VCaP (cell line): ENCODE measurements at regions not wholly inside any gene's neighbourhood (a gene's known extent, or its start where the extent isn't known, plus 50 kb on each side); places are given as distances from the start of the nearest gene placed in this dataset.

Experiments used
- H3K27ac ChIP-seq: fragments of 450-650 bp; 2 replicates; pipeline ENCODE4 v1.5.1; 2017
- TF ChIP-seq, protein P1 (sequence below): fragments of 450-650 bp; conservative IDR thresholded peaks from 2 replicates; pipeline ENCODE4 v1.5.1; 2017; ENCODE audit warnings: mild to moderate bottlenecking, moderate library complexity

DNA sequence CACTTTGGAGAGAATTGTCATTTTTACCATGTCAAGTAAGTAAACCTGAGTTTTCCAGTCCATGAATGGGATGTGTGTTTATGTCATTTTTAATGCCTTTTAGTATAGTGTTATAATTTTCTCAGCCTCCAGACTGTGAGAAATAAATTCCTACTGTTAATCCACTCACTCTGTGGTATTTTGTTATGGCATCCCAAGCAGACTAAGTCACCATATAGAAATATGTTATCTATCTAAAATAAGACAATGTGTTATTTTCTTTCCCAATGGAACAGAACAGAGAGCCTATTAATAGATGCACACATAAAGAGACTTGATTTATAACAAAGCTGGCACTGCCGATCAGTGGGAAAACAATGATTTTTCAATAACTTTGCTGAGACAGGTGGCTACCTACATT is 70.2 kb upstream of the SLC4A11 start:
- TF ChIP-seq, protein P1, sequence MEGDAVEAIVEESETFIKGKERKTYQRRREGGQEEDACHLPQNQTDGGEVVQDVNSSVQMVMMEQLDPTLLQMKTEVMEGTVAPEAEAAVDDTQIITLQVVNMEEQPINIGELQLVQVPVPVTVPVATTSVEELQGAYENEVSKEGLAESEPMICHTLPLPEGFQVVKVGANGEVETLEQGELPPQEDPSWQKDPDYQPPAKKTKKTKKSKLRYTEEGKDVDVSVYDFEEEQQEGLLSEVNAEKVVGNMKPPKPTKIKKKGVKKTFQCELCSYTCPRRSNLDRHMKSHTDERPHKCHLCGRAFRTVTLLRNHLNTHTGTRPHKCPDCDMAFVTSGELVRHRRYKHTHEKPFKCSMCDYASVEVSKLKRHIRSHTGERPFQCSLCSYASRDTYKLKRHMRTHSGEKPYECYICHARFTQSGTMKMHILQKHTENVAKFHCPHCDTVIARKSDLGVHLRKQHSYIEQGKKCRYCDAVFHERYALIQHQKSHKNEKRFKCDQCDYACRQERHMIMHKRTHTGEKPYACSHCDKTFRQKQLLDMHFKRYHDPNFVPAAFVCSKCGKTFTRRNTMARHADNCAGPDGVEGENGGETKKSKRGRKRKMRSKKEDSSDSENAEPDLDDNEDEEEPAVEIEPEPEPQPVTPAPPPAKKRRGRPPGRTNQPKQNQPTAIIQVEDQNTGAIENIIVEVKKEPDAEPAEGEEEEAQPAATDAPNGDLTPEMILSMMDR: no peak
- no peak overlapping the region for H3K27ac ChIP-seq

DNA sequence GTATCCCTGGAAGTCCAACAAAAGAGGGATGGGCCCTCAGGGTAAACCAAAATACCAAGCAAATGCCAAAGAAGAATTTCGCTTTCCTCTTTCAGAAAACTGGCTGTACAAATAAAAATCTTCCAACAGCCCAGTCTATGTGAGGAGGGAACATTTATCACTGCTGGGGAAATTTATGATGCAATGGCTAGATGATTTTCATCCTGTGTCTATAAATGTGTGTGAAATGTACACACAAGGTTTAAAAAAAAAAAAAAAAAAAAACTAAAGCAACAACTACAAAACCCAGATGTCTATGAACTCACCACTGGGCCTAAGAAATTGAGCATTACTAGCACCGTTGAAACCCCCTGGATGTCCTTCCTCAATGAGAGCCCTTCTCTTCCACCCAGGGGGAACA is 68.7 kb upstream of the SLC4A11 start:
- TF ChIP-seq, protein P1: no peak

DNA sequence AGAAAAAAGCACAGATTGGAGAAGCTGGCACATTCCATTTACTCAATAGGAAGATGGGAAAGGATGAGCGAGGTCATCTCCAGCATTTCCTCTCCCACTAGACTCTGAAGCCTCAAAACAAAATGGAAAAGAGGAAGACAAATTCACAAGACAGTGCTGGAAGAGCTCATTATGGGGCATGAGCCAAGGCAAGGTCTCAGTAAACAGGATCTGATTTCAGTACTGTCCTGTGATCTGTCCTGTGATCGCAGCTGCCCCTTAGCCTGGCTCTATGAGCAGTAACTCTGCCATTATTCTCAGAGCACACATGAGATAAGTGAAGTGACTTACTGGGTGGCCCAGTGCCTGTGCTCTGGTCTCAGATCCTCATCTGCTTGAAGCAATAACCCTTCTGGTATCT is 68.1 kb upstream of the SLC4A11 start:
- TF ChIP-seq, protein P1: no peak
- no peak overlapping the region; the same call in 1 of the 2 replicates for H3K27ac ChIP-seq

More for the DNA sequence above, 68.7 kb upstream of the SLC4A11 start:
- no peak overlapping the region; the same call in 1 of the 2 replicates for H3K27ac ChIP-seq

DNA sequence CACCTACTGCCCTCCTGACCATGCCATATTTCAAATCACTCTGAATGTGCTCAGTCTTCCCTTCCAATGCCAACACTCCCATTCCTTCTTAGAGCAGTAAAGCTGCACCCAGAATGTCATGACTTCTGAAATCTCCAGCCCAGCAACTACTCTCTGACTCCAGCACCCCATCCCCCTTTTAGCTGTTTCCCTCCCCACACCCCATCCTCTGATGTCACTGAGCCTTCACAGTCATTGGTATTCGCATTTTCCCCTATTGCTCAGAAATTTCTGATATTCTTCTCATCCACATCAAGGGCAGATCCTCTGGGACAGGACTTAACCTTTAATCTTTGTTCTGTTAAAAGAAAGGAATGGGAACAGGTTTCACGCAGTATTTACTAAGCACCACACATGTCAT is 67.1 kb upstream of the SLC4A11 start:
- H3K27ac ChIP-seq: no peak overlapping the region
- TF ChIP-seq, protein P1: no peak

DNA sequence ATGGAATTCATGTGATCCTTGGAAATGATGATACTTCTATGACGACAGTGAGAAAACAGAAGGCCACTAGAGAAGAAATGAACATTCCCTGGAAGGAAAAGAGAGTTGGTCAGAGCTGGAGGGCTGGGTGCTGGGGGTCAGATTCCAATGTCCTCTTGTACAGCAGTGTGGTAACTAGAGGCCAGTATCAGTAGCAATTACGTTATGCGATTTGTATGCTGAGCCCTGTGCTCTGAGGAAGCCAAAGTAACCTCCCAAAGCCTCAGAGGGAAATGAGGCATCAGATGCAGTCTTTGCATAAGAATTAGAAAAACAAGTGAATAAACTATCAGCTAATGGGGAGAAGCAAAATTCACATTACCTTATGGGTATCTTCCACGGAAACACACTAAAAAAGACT is 65.5 kb upstream of the SLC4A11 start:
- TF ChIP-seq, protein P1: no peak
- H3K27ac ChIP-seq: no peak overlapping the region

DNA sequence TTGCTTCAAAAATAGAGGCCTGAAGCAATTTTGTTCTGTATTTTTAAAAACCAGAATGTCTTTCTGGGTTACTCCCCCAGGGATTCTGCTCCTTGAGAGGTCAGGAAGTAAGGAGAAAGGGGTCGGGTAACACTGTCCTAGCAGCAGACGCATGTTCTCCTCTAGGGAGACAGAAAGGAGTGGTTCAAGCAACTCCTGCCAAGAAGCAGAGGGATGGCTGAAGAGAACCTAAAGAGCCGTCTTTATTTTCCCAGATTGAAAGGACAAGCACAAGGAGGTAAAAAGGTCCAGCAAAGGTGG is 58.0 kb upstream of the SLC4A11 start:
- TF ChIP-seq, protein P1: no peak
- H3K27ac ChIP-seq: no peak overlapping the region

DNA sequence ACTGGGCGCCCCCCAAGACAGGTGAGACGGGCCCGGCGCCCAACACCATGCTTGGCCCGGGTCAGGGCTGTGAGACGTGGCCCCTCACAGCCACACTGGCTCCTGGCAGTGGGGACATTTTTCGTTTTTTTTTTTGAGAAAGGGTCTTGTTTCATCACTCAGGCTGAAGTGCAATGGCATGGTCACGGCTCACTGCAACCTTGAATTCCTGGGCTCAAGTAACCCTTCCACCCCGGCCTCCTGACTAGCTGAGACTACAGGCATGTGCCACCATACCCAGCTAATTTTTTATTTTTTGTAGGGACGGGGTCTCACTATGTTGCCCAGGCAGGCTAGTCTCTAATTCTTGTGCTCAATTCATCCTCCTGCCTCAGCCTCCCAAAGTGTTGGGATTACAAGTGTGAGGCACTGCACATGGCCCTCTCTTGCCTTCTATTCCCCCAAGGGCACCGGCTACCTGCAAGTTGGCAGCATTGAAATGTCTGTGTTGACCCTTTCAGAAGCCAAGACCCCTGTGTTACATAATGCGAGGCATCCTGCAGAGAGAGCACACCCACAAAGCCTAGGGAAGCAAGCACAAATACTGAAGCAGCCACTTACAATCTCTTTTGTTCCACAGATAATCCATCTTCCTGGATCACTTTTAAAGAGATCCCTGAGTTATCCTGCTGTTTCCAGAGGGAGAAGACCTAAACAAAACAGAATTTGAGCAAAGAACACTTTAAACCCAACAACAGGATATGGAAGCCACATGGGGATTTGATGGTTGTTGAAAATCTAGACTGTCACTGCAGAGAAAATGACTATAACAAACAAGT is 57.5 kb upstream of the SLC4A11 start:
- TF ChIP-seq, protein P1: no peak
- H3K27ac ChIP-seq: no peak overlapping the region
